HCT116 (cell line): ENCODE measurements at regions not wholly inside any gene's neighbourhood (a gene's known extent, or its start where the extent isn't known, plus 50 kb on each side); places are given as distances from the start of the nearest gene placed in this dataset.

Source experiments
- ATAC-seq: fragments of 200-7000 bp; cut with Tn5 transposase; 2 replicates; pipeline ENCODE4 v1.9.1; 2020; ENCODE audit warnings: mild to moderate bottlenecking, moderate library complexity
- BruUV-seq: library from RNA; stranded (reverse); fragments of 400-500 nt; replicated peaks from 2 replicates; lab custom pipeline; 2021; lab: Mats Ljungman, UMichigan
- CTCF ChIA-PET: fragments of 300-600 bp; sonication (Branson Sonifier 250); formaldehyde crosslinking; loops from one replicate; lab custom pipeline; 2021; ENCODE audit warnings: antibody characterized with exemption; lab: Charles Lee
- POLR2A ChIA-PET: fragments of 300-600, 350-600 bp; sonication (Branson Sonifier 250); formaldehyde crosslinking; loops from one replicate; lab custom pipeline; 2021; ENCODE audit warnings: antibody characterized with exemption; lab: Charles Lee
- RAD21 ChIA-PET, 2 experiments: fragments of 300-600 bp; sonication (Branson Sonifier 250); formaldehyde crosslinking; loops; one replicate each; lab custom pipeline; 2023; ENCODE audit warnings: low total read pairs in 2 of 2; ENCODE audit not compliant: uncharacterized antibody in 2 of 2, unreplicated experiment in 2 of 2, low non-redundant PET in 1 of 2; lab: Charles Lee
- DNase-seq: peaks from one replicate; pipeline ENCODE4 v3.0.0-alpha.2; 2010; ENCODE audit warnings: low read depth, low spot score
- H2AFZ ChIP-seq: fragments of 200-600 bp; shearing (Covaris generic), sonication (generic); 2 replicates; pipeline ENCODE4 v1.6.1; 2017; ENCODE audit warnings: low read depth, mixed run types, mixed read lengths, antibody characterized with exemption, low read length; ENCODE audit not compliant: poor library complexity, severe bottlenecking
- H3K27ac ChIP-seq: 2 replicates; pipeline ENCODE4 v1.5.1; 2012; ENCODE audit warnings: low read depth, low read length
- H3K27me3 ChIP-seq: fragments of 200-600 bp; sonication (generic); 2 replicates; pipeline ENCODE4 v1.6.1; 2016; ENCODE audit warnings: mixed run types, low read length, mixed read lengths; ENCODE audit not compliant: insufficient read depth
- H3K36me3 ChIP-seq, 2 experiments: fragments of 200-500 bp in 1 of 2; fragments of 200-600 bp in 1 of 2; sonication (Bioruptor generic) in 1 of 2; sonication (generic) in 1 of 2; 2 replicates each; pipeline versions ENCODE4 v1.5.1 to v1.6.1; 2014 to 2016; ENCODE audit warnings: low read length in 2 of 2, inconsistent platforms in 1 of 2, mixed read lengths in 1 of 2, mixed run types in 1 of 2; ENCODE audit not compliant: insufficient read depth in 2 of 2, control insufficient read depth in 1 of 2
- H3K4me1 ChIP-seq, 2 experiments: fragments of 200-600 bp in 1 of 2; sonication (generic) in 1 of 2; 2 replicates each; pipeline versions ENCODE4 v1.5.1 to v1.6.1; 2012 to 2017; ENCODE audit warnings: low read length in 2 of 2, inconsistent platforms in 1 of 2, mild to moderate bottlenecking in 1 of 2, mixed read lengths in 1 of 2, mixed run types in 1 of 2, moderate library complexity in 1 of 2; ENCODE audit not compliant: insufficient read depth in 2 of 2, control insufficient read depth in 1 of 2
- H3K4me2 ChIP-seq: fragments of 200-600 bp; sonication (generic); 2 replicates; pipeline ENCODE4 v1.6.1; 2017; ENCODE audit warnings: mixed run types, low read length, mixed read lengths
- H3K4me3 ChIP-seq, 2 experiments: fragments of 200-600 bp in 1 of 2; sonication (generic) in 1 of 2; replicated peaks in 1 of 2; 2 replicates each; pipeline ENCODE4 v1.5.1; 2011 to 2016; ENCODE audit warnings: low read length in 2 of 2, control low read depth in 1 of 2, low read depth in 1 of 2, mild to moderate bottlenecking in 1 of 2, mixed read lengths in 1 of 2, mixed run types in 1 of 2
- H3K79me2 ChIP-seq: fragments of 200-600 bp; sonication (generic); 2 replicates; pipeline ENCODE4 v1.6.1; 2017; ENCODE audit warnings: mild to moderate bottlenecking, mixed run types, low read length, moderate library complexity, mixed read lengths; ENCODE audit not compliant: insufficient read depth
- H3K9ac ChIP-seq: fragments of 200-600 bp; sonication (generic); 2 replicates; pipeline ENCODE4 v1.6.1; 2016; ENCODE audit warnings: low read length, mixed read lengths
- H3K9me2 ChIP-seq: fragments of 200-600 bp; sonication (generic), shearing (Covaris generic); 2 replicates; pipeline ENCODE4 v1.6.1; 2017; ENCODE audit warnings: mixed run types, mild to moderate bottlenecking, moderate library complexity; ENCODE audit not compliant: insufficient read depth
- H3K9me3 ChIP-seq, 2 experiments: fragments of 200-500 bp in 1 of 2; fragments of 200-600 bp in 1 of 2; sonication (Bioruptor generic) in 1 of 2; sonication (generic) in 1 of 2; 2 replicates each; pipeline ENCODE4 v1.6.1; 2014 to 2017; ENCODE audit warnings: low read length in 2 of 2, mixed read lengths in 2 of 2, inconsistent platforms in 1 of 2, low read depth in 1 of 2, mild to moderate bottlenecking in 1 of 2, mixed run types in 1 of 2, moderate library complexity in 1 of 2; ENCODE audit not compliant: control insufficient read depth in 1 of 2, insufficient read depth in 1 of 2
- H4K20me1 ChIP-seq: fragments of 200-600 bp; sonication (generic), shearing (Covaris generic); 2 replicates; pipeline ENCODE4 v1.6.1; 2017; ENCODE audit warnings: mixed run types, mild to moderate bottlenecking, moderate library complexity; ENCODE audit not compliant: insufficient read depth
- ATF3 ChIP-seq: IDR thresholded peaks from 2 replicates; pipeline ENCODE4 v1.6.1; 2012
- CBX3 ChIP-seq: IDR thresholded peaks from 2 replicates; pipeline ENCODE4 v1.6.1; 2012; ENCODE audit warnings: low read depth
- CEBPB ChIP-seq: IDR thresholded peaks from 2 replicates; pipeline ENCODE4 v1.6.1; 2012; ENCODE audit warnings: low read depth
- CTCF ChIP-seq, 3 experiments: fragments of 200-600 bp in 1 of 3; sonication (generic) in 1 of 3; IDR thresholded peaks in 2 of 3; conservative IDR thresholded peaks in 1 of 3; 2 replicates each; pipeline ENCODE4 v1.5.1; 2012 to 2017; ENCODE audit warnings: low read depth in 2 of 3, low read length in 2 of 3, antibody characterized with exemption in 1 of 3, borderline replicate concordance in 1 of 3, control low read depth in 1 of 3, mild to moderate bottlenecking in 1 of 3, mixed read lengths in 1 of 3, mixed run types in 1 of 3, moderate library complexity in 1 of 3; ENCODE audit not compliant: insufficient read depth in 1 of 3
- EGR1 ChIP-seq: IDR thresholded peaks from 2 replicates; pipeline ENCODE4 v1.6.1; 2012; ENCODE audit warnings: low read depth
- ELF1 ChIP-seq: IDR thresholded peaks from 2 replicates; pipeline ENCODE4 v1.6.1; 2012; ENCODE audit warnings: low read depth, borderline replicate concordance
- EZH2 ChIP-seq: fragments of 200-600 bp; sonication (generic); IDR thresholded peaks from 2 replicates; pipeline ENCODE4 v1.6.1; 2017; ENCODE audit warnings: antibody characterized with exemption, mixed run types
- EZH2phosphoT487 ChIP-seq: fragments of 200-600 bp; IDR thresholded peaks from 2 replicates; pipeline ENCODE4 v1.6.1; 2018; ENCODE audit warnings: antibody characterized with exemption, borderline replicate concordance
- FOSL1 ChIP-seq: IDR thresholded peaks from 2 replicates; pipeline ENCODE4 v1.6.1; 2012; ENCODE audit warnings: low read depth
- JUND ChIP-seq: IDR thresholded peaks from 2 replicates; pipeline ENCODE4 v1.6.1; 2012
- MAX ChIP-seq: IDR thresholded peaks from 2 replicates; pipeline ENCODE4 v1.6.1; 2012
- POLR2AphosphoS5 ChIP-seq: IDR thresholded peaks from 2 replicates; pipeline ENCODE4 v1.6.1; 2011; ENCODE audit warnings: mild to moderate bottlenecking, low read depth, low read length, moderate library complexity
- RAD21 ChIP-seq: IDR thresholded peaks from 2 replicates; pipeline ENCODE4 v1.6.1; 2012; ENCODE audit warnings: low read depth, mild to moderate bottlenecking
- SIN3A ChIP-seq: IDR thresholded peaks from 2 replicates; pipeline ENCODE4 v1.6.1; 2012; ENCODE audit warnings: low read depth
- SP1 ChIP-seq: IDR thresholded peaks from 2 replicates; pipeline ENCODE4 v1.6.1; 2012; ENCODE audit warnings: low read depth
- ZBTB33 ChIP-seq: IDR thresholded peaks from 2 replicates; pipeline ENCODE4 v1.6.1; 2011; ENCODE audit warnings: mild to moderate bottlenecking, low read length, moderate library complexity; ENCODE audit not compliant: insufficient replicate concordance; ENCODE audit errors: extremely low read depth
- ZFX ChIP-seq: fragments of 450-650 bp; IDR thresholded peaks from 2 replicates; pipeline ENCODE4 v1.6.1; 2017
- ZNF274 ChIP-seq: fragments of 200-500 bp; sonication (Bioruptor generic); IDR thresholded peaks from 2 replicates; pipeline ENCODE4 v1.6.1; 2014; ENCODE audit warnings: mild to moderate bottlenecking, low read depth, low read length, inconsistent platforms
- intact Hi-C: fragments of 100-400 bp; cut with micrococcal nuclease; formaldehyde crosslinking; loops from 2 replicates; pipeline ENCODE4 v1.10.0; 2022

GRCh38 chr5:18438126-18438525 is 803.9 kb downstream of the TAF11L14 start:
- no peak for DNase-seq
- Histone ChIP-seq H3K27me3 (no peaks in the 10 kb centered on the region), H3K9ac (no peak overlapping the region), H3K4me3 (no peak overlapping the region), H3K36me3 (no peaks in the 10 kb centered on the region), H3K4me1 (no peaks in the 10 kb centered on the region), H3K4me2 (no peak overlapping the region), H3K27ac (no peak overlapping the region), H3K79me2 (no peaks in the 10 kb centered on the region), H3K9me2 (no peaks in the 10 kb centered on the region)
- ChIA-PET CTCF (no interaction called here), POLR2A (no interaction called here), RAD21 (no interaction called here)
- BruUV-seq: no TSS peak
- no peak for ATAC-seq
- TF ChIP-seq EZH2 (no peak), ATF3 (no peak), CEBPB (no peak), SP1 (no peak), ZNF274 (no peak), EZH2phosphoT487 (no peak), ZBTB33 (no peak), ELF1 (no peak), SIN3A (no peak), RAD21 (no peak), POLR2AphosphoS5 (no peak), FOSL1 (no peak), CTCF (IDR thresholded peaks at IDR 0.05 in 2 of 3, conservative IDR thresholded peaks at IDR 0.05 in 1 of 3; ENCODE audit: borderline replicate concordance in 1 of 3, insufficient read depth in 1 of 3, low read depth in 2 of 3, low read length in 2 of 3) (no peak), MAX (no peak), EGR1 (no peak), CBX3 (no peak), ZFX (no peak), JUND (no peak)
- TF ChIP-seq, all 23 proteins: peak for 0
- no peaks in the 10 kb centered on the region for H4K20me1 ChIP-seq
- intact Hi-C loops: no loop called here
- H3K9me3 ChIP-seq: peaks cover 10 to 23% of the 10 kb centered on the region in 2 experiments; a peak in 3 of 4 replicates
- H2AFZ ChIP-seq: no peak overlapping the region
